ENCODE measurements at regions not wholly inside any gene's neighbourhood (a gene's known extent, or its start where the extent isn't known, plus 50 kb on each side); places are given as distances from the start of the nearest gene placed in this dataset.

DNA sequence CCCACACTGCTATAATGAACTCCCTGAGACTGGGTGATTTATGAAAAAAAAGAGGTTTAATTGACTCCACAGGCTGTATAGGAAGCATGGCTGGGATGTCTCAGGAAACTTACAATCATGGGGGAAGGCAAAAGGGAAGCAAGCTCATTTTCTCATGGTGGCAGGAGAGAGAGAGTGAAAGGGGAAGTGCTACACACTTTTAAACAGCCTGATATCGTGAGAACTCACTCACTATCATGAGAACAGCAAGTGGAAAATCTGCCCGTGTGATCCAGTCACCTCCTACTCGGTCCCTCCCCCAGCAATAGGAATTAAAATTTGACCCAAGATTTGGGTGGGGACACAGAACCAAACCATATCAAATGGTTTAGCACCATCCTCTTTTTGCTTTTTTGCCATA lies 116.6 kb upstream of the CEP162 start:
- no peaks in the 10 kb centered on the region for H3K79me1 ChIP-seq (ENCODE audit: low read depth, low read length)
- no peaks in the 10 kb centered on the region for H3K23me2 ChIP-seq (ENCODE audit: low read depth, low read length)
- H3K27me3 ChIP-seq (replicated peaks in 1 of 4; ENCODE audit: control insufficient read depth in 3 of 4, extremely low read depth in 1 of 4, insufficient read depth in 3 of 4, low read length in 3 of 4): no peaks in the 10 kb centered on the region
- no peak overlapping the region for H2BK120ac ChIP-seq (replicated peaks; ENCODE audit: low read depth, low read length)
- no peaks in the 10 kb centered on the region for H3K79me2 ChIP-seq (ENCODE audit: control insufficient read depth in 1 of 2, insufficient read depth in 2 of 2, low read length in 2 of 2)
- H3K9me3 ChIP-seq (ENCODE audit: insufficient read depth in 2 of 2, low read depth in 1 of 2, low read length in 1 of 2): no peaks in the 10 kb centered on the region
- no peak overlapping the region for H3K14ac ChIP-seq (ENCODE audit: insufficient read length)
- H3K4me1 ChIP-seq (replicated peaks in 1 of 4; ENCODE audit: control insufficient read depth in 3 of 4, insufficient read depth in 4 of 4, low read length in 3 of 4): no peaks in the 10 kb centered on the region
- H3K4ac ChIP-seq (replicated peaks; ENCODE audit: insufficient read length, low read depth, low read length): no peak overlapping the region
- H3K9ac ChIP-seq (replicated peaks in 1 of 4; ENCODE audit: extremely low read depth in 1 of 4, low read depth in 3 of 4, low read length in 3 of 4): no peak overlapping the region
- no peaks in the 10 kb centered on the region for H4K20me1 ChIP-seq (replicated peaks in 1 of 2; ENCODE audit: control insufficient read depth in 1 of 2, insufficient read depth in 2 of 2, low read length in 2 of 2)
- H3K18ac ChIP-seq (ENCODE audit: extremely low read depth, low read length): no peak overlapping the region
- H4K5ac ChIP-seq (ENCODE audit: insufficient read length, low read depth, low read length): no peak overlapping the region
- no peak overlapping the region for H2BK5ac ChIP-seq (ENCODE audit: low read depth, low read length)
- no peak overlapping the region for H2AFZ ChIP-seq (ENCODE audit: low read length)
- DNase-seq (ENCODE audit: low read depth in 1 of 2, low spot score in 2 of 2) (no peak), FAIRE-seq (no peak)
- H3K23ac ChIP-seq (ENCODE audit: insufficient read length): no peak overlapping the region
- no peak overlapping the region for H2BK12ac ChIP-seq (ENCODE audit: low read depth, low read length)
- no peaks in the 10 kb centered on the region for H3K36me3 ChIP-seq (ENCODE audit: control insufficient read depth in 2 of 4, insufficient read depth in 4 of 4, low read length in 3 of 4)
- no peak overlapping the region for H3K56ac ChIP-seq (replicated peaks; ENCODE audit: insufficient read length, low read depth, low read length)
- H2BK20ac ChIP-seq (ENCODE audit: low read length): no peak overlapping the region
- WGBS, 2 experiments (ENCODE audit: extremely low coverage in 1 of 2, insufficient coverage in 1 of 2, insufficient read length in 1 of 2, insufficient replicate concordance in 2 of 2, low coverage in 1 of 2, low lambda C conversion rate in 2 of 2, missing lambda C conversion rate in 1 of 2): 98% methylated on average over 3 of the region's 3 CpGs; no CpG with 5 or more reads in 1 of the 2 experiments
- ChIA-PET CTCF (ENCODE audit: partially characterized antibody) (interaction anchor here (1.3 to 2.3 kb wide), 2 partner anchors 11 to 60 kb away, joined by 3 to 5 read pairs; no protein-coding TSS in a partner anchor), POLR2A (ENCODE audit: partially characterized antibody) (no interaction called here)
- no peak overlapping the region for H3K4me2 ChIP-seq (ENCODE audit: insufficient read depth in 1 of 2, low read depth in 2 of 2, low read length in 2 of 2)
- no peak overlapping the region for H2BK15ac ChIP-seq (ENCODE audit: low read length)
- no peak overlapping the region for H3K27ac ChIP-seq (ENCODE audit: low read depth, low read length)
- H4K91ac ChIP-seq (replicated peaks; ENCODE audit: insufficient read length, low read length): no peak overlapping the region
- H2AK5ac ChIP-seq (ENCODE audit: low read depth, low read length): no peak overlapping the region
- no peak overlapping the region for H3K4me3 ChIP-seq (ENCODE audit: extremely low read depth in 1 of 4, insufficient read depth in 2 of 4, low read depth in 3 of 4, low read length in 4 of 4)
- no peak overlapping the region for H4K8ac ChIP-seq (ENCODE audit: extremely low read depth, insufficient read depth, low read length)
- no peak for TF ChIP-seq SAP30 (IDR thresholded peaks at IDR 0.05; ENCODE audit: insufficient read depth, insufficient replicate concordance, low read length)
- TF ChIP-seq TCF12 (IDR thresholded peaks at IDR 0.05; ENCODE audit: low read depth, low read length): no peak
- no peak for TF ChIP-seq KDM4A (IDR thresholded peaks at IDR 0.05; ENCODE audit: low read depth, low read length, severe bottlenecking)
- TF ChIP-seq TAF7 (optimal IDR thresholded peaks at IDR 0.05; ENCODE audit: borderline replicate concordance, low read depth, low read length): no peak
- TF ChIP-seq CHD2 (IDR thresholded peaks at IDR 0.05; ENCODE audit: low read length): no peak
- TF ChIP-seq RBBP5 (IDR thresholded peaks at IDR 0.05; ENCODE audit: borderline replicate concordance, low read depth, low read length): no peak
- no peak for TF ChIP-seq CBX8 (IDR thresholded peaks at IDR 0.05; ENCODE audit: borderline replicate concordance, low read depth, low read length)
- TF ChIP-seq GABPA (IDR thresholded peaks at IDR 0.05; ENCODE audit: borderline replicate concordance, insufficient read depth, low read length): no peak
- no peak for TF ChIP-seq POU5F1 (IDR thresholded peaks at IDR 0.05; ENCODE audit: low read depth, low read length)
- TF ChIP-seq SRF (IDR thresholded peaks at IDR 0.05; ENCODE audit: low read depth, low read length): no peak
- TF ChIP-seq, protein P1, sequence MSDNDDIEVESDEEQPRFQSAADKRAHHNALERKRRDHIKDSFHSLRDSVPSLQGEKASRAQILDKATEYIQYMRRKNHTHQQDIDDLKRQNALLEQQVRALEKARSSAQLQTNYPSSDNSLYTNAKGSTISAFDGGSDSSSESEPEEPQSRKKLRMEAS (IDR thresholded peaks at IDR 0.05): no peak
- no peak for TF ChIP-seq SP2 (IDR thresholded peaks at IDR 0.05; ENCODE audit: low read length)

Measured in H1 (cell line).